GM12891 (cell line): ENCODE measurements at regions not wholly inside any gene's neighbourhood (a gene's known extent, or its start where the extent isn't known, plus 50 kb on each side); places are given as distances from the start of the nearest gene placed in this dataset.

Source experiments
- DNase-seq: peaks from one replicate; pipeline ENCODE4 v3.0.0; 2011; ENCODE audit warnings: low spot score; ENCODE audit not compliant: insufficient read length
- FAIRE-seq: peaks from 2 replicates; lab custom pipeline; 2011; peaks lifted over from hg19 to GRCh38; lab: Jason Lieb, UNC
- PAX5 ChIP-seq: IDR thresholded peaks from 2 replicates; pipeline ENCODE4 v1.6.1; 2011; ENCODE audit warnings: low read length, moderate library complexity, mild to moderate bottlenecking; ENCODE audit not compliant: insufficient read depth, severe bottlenecking
- POLR2A ChIP-seq: IDR thresholded peaks from 2 replicates; pipeline ENCODE4 v1.6.1; 2011; ENCODE audit warnings: low read depth, low read length, control low read depth
- POLR2AphosphoS5 ChIP-seq: IDR thresholded peaks from 2 replicates; pipeline ENCODE4 v1.6.1; 2011; ENCODE audit warnings: low read depth, low read length, control low read depth
- POU2F2 ChIP-seq: IDR thresholded peaks from 2 replicates; pipeline ENCODE4 v1.6.1; 2011; ENCODE audit warnings: low read depth, mild to moderate bottlenecking, control low read depth, low read length, moderate library complexity
- SPI1 ChIP-seq: IDR thresholded peaks from 2 replicates; pipeline ENCODE4 v1.6.1; 2011; ENCODE audit warnings: low read depth, low read length, control low read depth
- TAF1 ChIP-seq: IDR thresholded peaks from 2 replicates; pipeline ENCODE4 v1.6.1; 2011; ENCODE audit warnings: low read depth, low read length, control low read depth

GRCh38 chr2:76268484-76268883, 557.8 kb upstream of the GCFC2 start:
- DNase-seq (no peak), FAIRE-seq (no peak)
- TF ChIP-seq POLR2A (no peak), SPI1 (no peak), POU2F2 (no peak), PAX5 (no peak), POLR2AphosphoS5 (no peak), TAF1 (no peak)

GRCh38 chr2:76257802-76258201, 547.1 kb upstream of the GCFC2 start:
- FAIRE-seq (no peak), DNase-seq (no peak)
- TF ChIP-seq SPI1 (no peak), POU2F2 (no peak), PAX5 (no peak), POLR2AphosphoS5 (no peak), POLR2A (no peak), TAF1 (no peak)

GRCh38 chr2:76256458-76257088, 545.9 kb upstream of the GCFC2 start:
- DNase-seq, result no peak
- TF ChIP-seq TAF1 (no peak), POLR2AphosphoS5 (no peak), POLR2A (no peak)

GRCh38 chr2:76252704-76253103, 542.0 kb upstream of the GCFC2 start:
- TF ChIP-seq POLR2A (no peak), SPI1 (no peak), POLR2AphosphoS5 (no peak), TAF1 (no peak), PAX5 (no peak), POU2F2 (no peak)
- FAIRE-seq, result no peak
- DNase-seq, result no peak

More at GRCh38 chr2:76256458-76257088, 545.9 kb upstream of the GCFC2 start:
- FAIRE-seq, result no peak

GRCh38 chr2:76251342-76251741, 540.6 kb upstream of the GCFC2 start:
- FAIRE-seq, result no peak
- DNase-seq, result no peak
- TF ChIP-seq POLR2AphosphoS5 (no peak), POU2F2 (no peak), TAF1 (no peak), SPI1 (no peak), PAX5 (no peak), POLR2A (no peak)

- no peak for TF ChIP-seq TAF1
- no peak for TF ChIP-seq SPI1
- TF ChIP-seq POLR2A, result no peak
- no peak for TF ChIP-seq POLR2AphosphoS5
- no peak for TF ChIP-seq PAX5
- no peak for TF ChIP-seq POU2F2
- no peak for FAIRE-seq
- DNase-seq, result no peak
These were observed 536.3 kb upstream of the GCFC2 start for GRCh38 chr2:76247006-76247405.

- FAIRE-seq, result no peak
- no peak for DNase-seq
- TF ChIP-seq POU2F2 (no peak), SPI1 (peak; percentile 16; the same call in 1 of the 2 replicates), POLR2AphosphoS5 (no peak), POLR2A (no peak)
These were observed 501.6 kb upstream of the GCFC2 start for GRCh38 chr2:76211991-76212985.

DNA sequence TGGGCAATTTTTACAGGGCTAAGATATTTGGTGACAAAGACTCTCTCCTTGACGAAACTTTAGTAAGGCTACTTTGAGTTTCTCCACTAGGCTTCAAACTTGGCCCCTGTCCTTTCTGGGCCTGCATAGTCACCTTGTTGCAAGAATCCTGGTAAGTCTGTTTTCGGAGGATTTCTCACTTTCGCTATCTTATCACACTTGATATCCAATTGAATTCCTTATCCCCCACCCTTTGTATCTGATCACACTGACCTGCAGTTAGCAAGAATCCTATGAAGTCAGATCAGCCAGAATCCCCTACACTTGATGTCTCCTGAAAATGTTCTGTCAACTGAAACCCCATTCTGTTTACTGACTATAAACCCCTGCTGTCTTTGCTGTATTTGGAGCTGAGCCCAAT, 499.8 kb upstream of the GCFC2 start:
- no peak for FAIRE-seq
- no peak for TF ChIP-seq POU2F2
- TF ChIP-seq SPI1, result no peak
- TF ChIP-seq POLR2AphosphoS5, result no peak
- no peak for TF ChIP-seq PAX5
- no peak for TF ChIP-seq TAF1
- no peak for TF ChIP-seq POLR2A
- DNase-seq, result no peak

DNA sequence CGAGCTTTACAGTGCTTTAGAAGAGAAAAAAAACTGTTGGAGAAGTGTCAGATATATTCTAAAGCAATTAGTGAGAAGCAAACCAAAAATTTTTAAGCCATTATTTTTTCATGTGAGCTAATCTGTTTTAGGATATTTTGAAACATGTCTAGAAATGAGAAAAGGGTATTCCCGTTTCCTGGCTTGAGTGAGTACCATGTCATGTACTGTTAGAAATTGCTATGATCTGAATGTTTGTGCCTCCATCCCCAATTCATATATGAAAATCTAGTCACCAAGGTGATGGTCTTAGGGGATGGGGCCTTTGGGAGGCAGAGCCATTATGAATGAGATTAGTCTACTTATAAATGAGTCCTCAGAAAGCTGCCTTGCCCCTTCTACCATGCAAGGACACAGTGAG, 493.3 kb upstream of the GCFC2 start:
- no peak for DNase-seq
- no peak for FAIRE-seq
- TF ChIP-seq POLR2A, result no peak

- DNase-seq (no peak), FAIRE-seq (no peak)
- TF ChIP-seq POLR2AphosphoS5 (no peak), PAX5 (no peak), POU2F2 (no peak), SPI1 (no peak), TAF1 (no peak), POLR2A (no peak)
These were observed 492.2 kb upstream of the GCFC2 start for GRCh38 chr2:76202866-76203265.
